H9 (cell line): ENCODE measurements at regions not wholly inside any gene's neighbourhood (a gene's known extent, or its start where the extent isn't known, plus 50 kb on each side); places are given as distances from the start of the nearest gene placed in this dataset.

Source experiments
- DNase-seq: peaks from one replicate; pipeline ENCODE4 v3.0.0-alpha.2; 2017
- H2AFZ ChIP-seq: one replicate; pipeline ENCODE4 v1.6.1; 2013; ENCODE audit warnings: mild to moderate bottlenecking, low read length, control low read depth, moderate library complexity
- H2AK5ac ChIP-seq: 2 replicates; pipeline ENCODE4 v1.6.1; 2013; ENCODE audit warnings: low read length, control low read depth, mixed read lengths; ENCODE audit not compliant: insufficient read length
- H2BK120ac ChIP-seq: one replicate; pipeline ENCODE4 v1.6.1; 2013; ENCODE audit warnings: low read depth, mild to moderate bottlenecking, low read length, control low read depth, inconsistent platforms; ENCODE audit not compliant: poor library complexity, severe bottlenecking
- H2BK12ac ChIP-seq: 2 replicates; pipeline ENCODE4 v1.6.1; 2013; ENCODE audit warnings: low read length, control low read depth, mixed read lengths, low read depth; ENCODE audit not compliant: insufficient read length
- H2BK15ac ChIP-seq: 2 replicates; pipeline ENCODE4 v1.6.1; 2013; ENCODE audit warnings: low read depth, low read length, control low read depth
- H2BK20ac ChIP-seq: one replicate; pipeline ENCODE4 v1.6.1; 2013; ENCODE audit warnings: low read depth, mild to moderate bottlenecking, low read length, control low read depth, inconsistent platforms; ENCODE audit not compliant: poor library complexity, severe bottlenecking
- H2BK5ac ChIP-seq: 2 replicates; pipeline ENCODE4 v1.6.1; 2013; ENCODE audit warnings: low read length, control low read depth, mixed read lengths; ENCODE audit not compliant: insufficient read length
- H3K14ac ChIP-seq: 2 replicates; pipeline ENCODE4 v1.6.1; 2013; ENCODE audit warnings: low read length, control low read depth; ENCODE audit not compliant: insufficient read depth
- H3K18ac ChIP-seq: 2 replicates; pipeline ENCODE4 v1.6.1; 2013; ENCODE audit warnings: low read depth, mild to moderate bottlenecking, mixed read lengths, low read length, control low read depth; ENCODE audit not compliant: insufficient read length
- H3K23ac ChIP-seq: 2 replicates; pipeline ENCODE4 v1.6.1; 2013; ENCODE audit warnings: low read length, control low read depth, mixed read lengths, low read depth; ENCODE audit not compliant: insufficient read length
- H3K23me2 ChIP-seq: 2 replicates; pipeline ENCODE4 v1.6.1; 2013; ENCODE audit warnings: low read depth, mild to moderate bottlenecking, mixed read lengths, low read length, control low read depth; ENCODE audit not compliant: insufficient read length, poor library complexity, severe bottlenecking
- H3K27ac ChIP-seq: 2 replicates; pipeline ENCODE4 v1.5.1; 2013; ENCODE audit warnings: low read length, control low read depth, mixed read lengths, low read depth; ENCODE audit not compliant: insufficient read length
- H3K27me3 ChIP-seq: 2 replicates; pipeline ENCODE4 v1.6.1; 2013; ENCODE audit warnings: low read length, control low read depth, inconsistent platforms; ENCODE audit not compliant: insufficient read depth
- H3K4ac ChIP-seq: 2 replicates; pipeline ENCODE4 v1.6.1; 2013; ENCODE audit warnings: low read depth, mild to moderate bottlenecking, control low read depth, inconsistent platforms, low read length, moderate library complexity
- H3K4me1 ChIP-seq: 2 replicates; pipeline ENCODE4 v1.6.1; 2013; ENCODE audit warnings: low read length, control low read depth, inconsistent platforms; ENCODE audit not compliant: insufficient read depth
- H3K4me2 ChIP-seq: 2 replicates; pipeline ENCODE4 v1.6.1; 2013; ENCODE audit warnings: low read length, control low read depth, mixed read lengths; ENCODE audit not compliant: insufficient read length, insufficient read depth
- H3K56ac ChIP-seq: 2 replicates; pipeline ENCODE4 v1.6.1; 2013; ENCODE audit warnings: low read depth, mild to moderate bottlenecking, mixed read lengths, low read length, control low read depth; ENCODE audit not compliant: insufficient read length
- H3K79me1 ChIP-seq: 2 replicates; pipeline ENCODE4 v1.6.1; 2013; ENCODE audit warnings: low read depth, mild to moderate bottlenecking, moderate library complexity, low read length, control low read depth, inconsistent platforms; ENCODE audit not compliant: insufficient read depth, poor library complexity, severe bottlenecking
- H3K79me2 ChIP-seq: 2 replicates; pipeline ENCODE4 v1.6.1; 2013; ENCODE audit warnings: low read length, control low read depth, inconsistent platforms; ENCODE audit not compliant: insufficient read depth
- H3K9ac ChIP-seq: 2 replicates; pipeline ENCODE4 v1.6.1; 2013; ENCODE audit warnings: low read length, control low read depth, mixed read lengths; ENCODE audit not compliant: insufficient read length; ENCODE audit errors: extremely low read depth
- H3K9me3 ChIP-seq: one replicate; pipeline ENCODE4 v1.6.1; 2013; ENCODE audit warnings: low read depth, low read length, inconsistent platforms; ENCODE audit not compliant: control insufficient read depth
- H3T11ph ChIP-seq: one replicate; pipeline ENCODE4 v1.6.1; 2013; ENCODE audit warnings: mild to moderate bottlenecking, low read length, control low read depth, inconsistent platforms
- H4K20me1 ChIP-seq: one replicate; pipeline ENCODE4 v1.6.1; 2013; ENCODE audit not compliant: control insufficient read depth, insufficient read length, insufficient read depth
- H4K5ac ChIP-seq: 2 replicates; pipeline ENCODE4 v1.6.1; 2013; ENCODE audit warnings: low read depth, mild to moderate bottlenecking, mixed read lengths, low read length, control low read depth; ENCODE audit not compliant: insufficient read length
- H4K8ac ChIP-seq: replicated peaks from 2 replicates; pipeline ENCODE4 v1.6.1; 2013; ENCODE audit warnings: low read length, control low read depth, mixed read lengths, low read depth; ENCODE audit not compliant: insufficient read length
- H4K91ac ChIP-seq: 2 replicates; pipeline ENCODE4 v1.6.1; 2013; ENCODE audit warnings: low read depth, mild to moderate bottlenecking, moderate library complexity, mixed read lengths, low read length, control low read depth; ENCODE audit not compliant: insufficient read length
- H3K27ac Mint-ChIP-seq, 3 experiments: 2 replicates in 2 of 3; 3 replicates in 1 of 3; pipeline ENCODE4 v1.8.0; 2020 to 2021; ENCODE audit warnings: mixed read lengths in 3 of 3, mild to moderate bottlenecking in 1 of 3, moderate library complexity in 1 of 3
- H3K27me3 Mint-ChIP-seq: 2 replicates; pipeline ENCODE4 v1.8.0; 2021; ENCODE audit warnings: low read depth, mild to moderate bottlenecking, moderate library complexity, mixed read lengths
- H3K36me3 Mint-ChIP-seq, 3 experiments: 2 replicates in 2 of 3; 3 replicates in 1 of 3; pipeline ENCODE4 v1.8.0; 2020 to 2021; ENCODE audit warnings: low read depth in 3 of 3, mixed read lengths in 3 of 3; ENCODE audit not compliant: insufficient read depth in 1 of 3
- H3K4me1 Mint-ChIP-seq, 2 experiments: 2 replicates each; pipeline ENCODE4 v1.8.0; 2020; ENCODE audit warnings: mixed read lengths in 2 of 2
- H3K4me3 Mint-ChIP-seq, 2 experiments: 2 replicates in 1 of 2; 3 replicates in 1 of 2; pipeline ENCODE4 v1.8.0; 2020 to 2021; ENCODE audit warnings: mild to moderate bottlenecking in 2 of 2, mixed read lengths in 2 of 2, moderate library complexity in 1 of 2
- H3K9me3 Mint-ChIP-seq, 2 experiments: 2 replicates in 1 of 2; 3 replicates in 1 of 2; pipeline ENCODE4 v1.8.0; 2020; ENCODE audit warnings: mild to moderate bottlenecking in 2 of 2, mixed read lengths in 2 of 2, moderate library complexity in 1 of 2
- TF ChIP-seq, protein P1 (sequence below): fragments of 200-600 bp; sonication (generic); conservative IDR thresholded peaks from 3 replicates; pipeline ENCODE4 v1.8.0; 2021; ENCODE audit warnings: antibody characterized with exemption, mild to moderate bottlenecking

DNA sequence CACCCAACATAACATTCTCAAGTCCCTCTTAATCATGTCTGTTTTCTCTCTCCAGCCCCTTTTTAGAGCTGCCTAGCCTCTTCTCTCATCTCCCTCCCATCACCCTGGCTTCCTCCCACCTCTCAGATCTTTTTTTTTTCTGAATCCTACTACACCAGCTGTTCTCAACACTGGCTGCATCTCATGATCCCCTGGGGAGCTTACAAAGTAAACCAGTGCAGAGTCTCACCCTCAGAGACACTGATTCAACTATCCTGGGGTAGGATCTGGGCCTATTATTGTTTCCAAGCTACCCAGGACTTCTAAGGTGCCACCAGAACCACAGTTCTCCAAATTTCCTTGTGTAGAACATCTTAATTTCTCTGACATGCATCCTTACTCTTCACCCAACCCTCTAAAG is 50.3 kb upstream of the ACAN start:
- TF ChIP-seq, protein P1, sequence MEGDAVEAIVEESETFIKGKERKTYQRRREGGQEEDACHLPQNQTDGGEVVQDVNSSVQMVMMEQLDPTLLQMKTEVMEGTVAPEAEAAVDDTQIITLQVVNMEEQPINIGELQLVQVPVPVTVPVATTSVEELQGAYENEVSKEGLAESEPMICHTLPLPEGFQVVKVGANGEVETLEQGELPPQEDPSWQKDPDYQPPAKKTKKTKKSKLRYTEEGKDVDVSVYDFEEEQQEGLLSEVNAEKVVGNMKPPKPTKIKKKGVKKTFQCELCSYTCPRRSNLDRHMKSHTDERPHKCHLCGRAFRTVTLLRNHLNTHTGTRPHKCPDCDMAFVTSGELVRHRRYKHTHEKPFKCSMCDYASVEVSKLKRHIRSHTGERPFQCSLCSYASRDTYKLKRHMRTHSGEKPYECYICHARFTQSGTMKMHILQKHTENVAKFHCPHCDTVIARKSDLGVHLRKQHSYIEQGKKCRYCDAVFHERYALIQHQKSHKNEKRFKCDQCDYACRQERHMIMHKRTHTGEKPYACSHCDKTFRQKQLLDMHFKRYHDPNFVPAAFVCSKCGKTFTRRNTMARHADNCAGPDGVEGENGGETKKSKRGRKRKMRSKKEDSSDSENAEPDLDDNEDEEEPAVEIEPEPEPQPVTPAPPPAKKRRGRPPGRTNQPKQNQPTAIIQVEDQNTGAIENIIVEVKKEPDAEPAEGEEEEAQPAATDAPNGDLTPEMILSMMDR: no peak
- Histone ChIP-seq H4K91ac (no peak overlapping the region), H2BK20ac (no peak overlapping the region), H4K8ac (no peak overlapping the region), H3K23ac (no peak overlapping the region), H3K14ac (no peak overlapping the region), H3K27me3 (no peaks in the 10 kb centered on the region), H3K4me1 (no peaks in the 10 kb centered on the region), H3K23me2 (no peaks in the 10 kb centered on the region), H3K9me3 (no peaks in the 10 kb centered on the region), H3K18ac (no peak overlapping the region), H2BK120ac (no peak overlapping the region), H2BK5ac (no peak overlapping the region), H2AK5ac (no peak overlapping the region), H3K56ac (no peak overlapping the region), H3K79me2 (no peaks in the 10 kb centered on the region), H3T11ph (no peak overlapping the region), H2AFZ (no peak overlapping the region), H3K79me1 (no peaks in the 10 kb centered on the region), H2BK15ac (no peak overlapping the region), H2BK12ac (no peak overlapping the region), H3K4ac (no peak overlapping the region), H4K5ac (no peak overlapping the region), H4K20me1 (no peaks in the 10 kb centered on the region), H3K4me2 (no peak overlapping the region), H3K27ac (no peak overlapping the region), H3K9ac (no peak overlapping the region)
- Mint-ChIP-seq H3K4me3 (no peak overlapping the region), H3K9me3 (no peaks in the 10 kb centered on the region; a peak in 1 of 5 replicates), H3K4me1 (peaks cover 0 to 6% of the 10 kb centered on the region in 2 experiments; a peak in 2 of 4 replicates), H3K27ac (no peak overlapping the region), H3K36me3 (no peaks in the 10 kb centered on the region), H3K27me3 (peaks cover 47% of the 10 kb centered on the region)
- no peak for DNase-seq
